Umbilical cord (tissue), 1 donor: ENCODE measurements at regions not wholly inside any gene's neighbourhood (a gene's known extent, or its start where the extent isn't known, plus 50 kb on each side); places are given as distances from the start of the nearest gene placed in this dataset.

Experiments
- DNase-seq: peaks from one replicate; pipeline ENCODE4 v3.0.0-alpha.2; 2015; ENCODE audit warnings: low spot score

DNA sequence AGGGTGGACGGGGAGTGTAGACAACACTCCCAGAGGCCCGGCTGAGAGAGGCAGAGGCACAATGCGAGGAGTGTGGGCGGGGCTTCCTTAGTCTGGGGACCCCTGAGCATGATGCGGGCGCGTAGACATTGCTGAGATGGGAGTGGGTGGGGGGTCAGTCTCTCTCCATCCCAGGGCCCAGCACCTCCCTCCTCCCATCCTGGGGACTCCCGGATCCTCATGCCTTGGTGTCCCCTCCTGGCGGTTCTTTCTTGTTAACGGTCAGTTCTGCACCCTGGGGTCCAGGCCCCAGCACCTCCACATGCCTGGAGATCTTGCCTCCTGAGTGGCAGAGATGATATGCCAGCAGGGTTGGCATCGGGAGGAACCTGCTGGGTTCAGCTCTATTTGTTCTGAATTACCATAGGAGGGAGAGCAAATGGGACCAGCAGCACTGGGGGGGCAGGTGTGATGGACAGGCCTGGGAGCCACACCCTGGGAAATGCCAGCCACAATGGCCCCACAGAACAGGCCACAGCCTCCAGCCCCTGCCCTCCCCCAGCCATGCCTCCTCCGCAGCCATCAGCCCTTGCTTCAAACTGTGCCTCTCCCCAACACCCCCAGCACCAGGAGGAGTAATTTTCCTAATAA lies 55.7 kb downstream of the RTL6 start:
- DNase-seq = no peak

DNA sequence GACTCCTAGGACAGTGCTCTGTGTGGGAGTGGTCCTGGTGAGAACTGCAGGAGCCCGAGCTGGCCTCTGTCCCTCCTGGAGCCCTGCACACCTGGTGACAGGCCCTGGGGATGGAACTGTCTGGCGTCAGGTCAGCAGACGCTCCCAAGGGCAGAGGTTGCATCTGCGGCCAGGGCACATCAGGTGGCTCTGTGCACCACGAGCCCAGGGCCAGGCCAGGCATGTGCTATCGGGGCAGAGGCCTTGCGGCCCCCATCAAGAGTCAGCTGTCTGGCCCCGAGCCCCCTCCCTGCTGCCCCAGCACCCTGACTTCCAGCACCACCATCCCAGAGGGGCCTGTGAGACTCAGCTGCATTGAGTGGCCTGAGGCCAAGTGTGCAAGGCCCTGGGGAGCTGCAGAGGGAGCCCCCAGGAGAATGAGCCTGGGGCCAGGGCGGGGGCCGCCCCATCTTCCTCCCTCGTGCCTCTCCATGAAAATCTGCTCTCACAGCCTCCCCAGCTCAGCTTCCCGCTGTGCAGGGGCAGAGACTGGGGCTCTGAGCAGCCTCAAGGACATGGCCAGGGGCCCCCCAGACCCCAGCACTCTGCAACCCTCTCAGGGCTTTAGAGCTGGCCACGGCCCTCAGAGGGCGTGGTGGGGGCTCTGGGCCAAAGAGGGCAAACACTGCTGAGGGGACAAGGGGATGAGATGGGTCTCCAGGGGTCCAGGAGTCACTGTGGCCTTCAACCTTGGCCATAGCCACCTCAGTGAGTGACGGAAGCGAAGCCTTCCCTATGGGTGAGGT lies 56.4 kb downstream of the RTL6 start:
- DNase-seq = no peak

DNA sequence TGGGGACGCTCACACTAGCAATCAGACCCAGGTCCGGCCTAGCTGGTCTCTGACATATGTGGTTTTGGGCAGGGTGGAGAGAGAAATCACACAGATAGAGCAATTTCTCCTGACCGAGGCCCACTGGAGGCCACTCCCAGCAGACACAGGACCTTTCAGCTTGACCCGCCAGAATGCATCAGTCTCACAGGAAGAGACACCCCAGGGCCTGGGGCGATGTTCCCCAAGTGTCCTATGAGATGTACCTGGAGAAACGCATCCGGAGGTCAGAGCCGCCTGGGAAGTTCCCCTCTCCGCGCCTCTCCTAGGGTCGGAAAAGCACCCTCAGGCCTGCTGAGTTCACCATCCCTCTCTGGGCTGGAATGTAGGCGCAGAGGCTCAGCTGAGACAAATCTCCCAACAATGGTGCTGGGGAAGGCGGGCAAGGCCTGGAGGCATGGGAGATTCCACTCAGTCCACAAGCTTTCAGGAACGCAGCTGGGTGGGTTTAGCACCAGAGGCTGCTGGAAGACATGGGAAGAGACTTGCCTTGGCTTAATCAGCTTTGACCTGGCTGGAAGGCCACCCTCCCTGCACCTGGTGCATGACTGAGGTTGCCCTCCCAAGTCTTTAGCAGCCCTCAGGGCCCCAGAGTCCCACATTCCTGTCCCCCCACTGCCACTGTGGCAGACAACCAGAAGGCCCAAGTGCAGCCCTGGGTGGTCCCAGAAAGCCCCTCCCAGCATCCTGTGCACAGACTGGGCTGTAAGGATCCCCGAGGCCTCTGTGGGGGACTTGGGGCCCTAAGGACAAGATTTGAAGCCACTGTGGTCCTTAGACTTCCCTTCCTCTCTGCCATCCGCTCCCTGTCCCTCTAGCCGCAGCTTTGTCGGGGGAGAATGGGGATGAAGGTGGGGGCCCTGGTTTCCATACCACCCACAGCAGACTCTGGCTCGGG lies 57.5 kb downstream of the RTL6 start:
- DNase-seq = no peak

DNA sequence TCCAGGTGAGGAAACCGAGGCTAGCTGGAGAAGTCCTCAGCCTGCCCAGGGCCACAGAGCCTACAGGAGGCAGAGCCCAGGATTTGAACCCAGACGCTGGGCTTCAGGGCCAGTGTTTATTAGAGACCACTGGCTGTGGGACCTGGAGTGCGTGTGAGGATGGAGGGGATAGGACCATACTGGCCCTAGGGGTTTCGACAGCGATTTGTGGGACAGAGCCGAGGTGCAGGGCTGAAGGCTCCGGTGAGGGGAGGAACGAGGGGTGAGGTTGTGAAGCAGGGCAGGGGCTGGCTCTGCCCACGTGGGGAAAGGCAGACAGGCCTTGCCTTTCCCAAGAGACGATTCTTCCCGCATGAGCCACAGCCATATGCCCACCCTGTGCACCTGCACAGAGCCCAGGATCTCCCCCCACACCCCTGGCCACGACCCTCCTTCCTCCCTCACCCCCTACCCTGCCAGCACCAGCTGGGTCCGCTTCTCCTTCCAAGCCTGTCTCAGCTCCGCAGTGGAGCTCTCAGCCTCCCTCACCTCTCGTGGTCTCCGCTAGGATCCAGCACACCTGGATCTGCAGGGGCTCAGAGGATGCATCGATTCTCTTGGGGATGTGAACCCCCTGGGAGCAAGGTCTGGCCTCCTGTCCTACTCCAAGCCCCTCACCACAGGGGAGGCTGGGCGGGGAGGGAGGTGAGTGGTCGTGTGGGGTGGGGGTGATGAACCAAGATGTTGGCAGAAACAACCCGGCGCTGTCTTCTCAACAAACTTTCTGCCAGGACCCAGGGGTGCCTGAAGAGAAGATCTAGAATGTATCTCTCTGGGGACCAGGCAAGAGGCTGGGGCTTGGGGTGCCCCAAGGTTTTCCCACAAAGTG lies 58.4 kb downstream of the RTL6 start:
- no peak for DNase-seq

DNA sequence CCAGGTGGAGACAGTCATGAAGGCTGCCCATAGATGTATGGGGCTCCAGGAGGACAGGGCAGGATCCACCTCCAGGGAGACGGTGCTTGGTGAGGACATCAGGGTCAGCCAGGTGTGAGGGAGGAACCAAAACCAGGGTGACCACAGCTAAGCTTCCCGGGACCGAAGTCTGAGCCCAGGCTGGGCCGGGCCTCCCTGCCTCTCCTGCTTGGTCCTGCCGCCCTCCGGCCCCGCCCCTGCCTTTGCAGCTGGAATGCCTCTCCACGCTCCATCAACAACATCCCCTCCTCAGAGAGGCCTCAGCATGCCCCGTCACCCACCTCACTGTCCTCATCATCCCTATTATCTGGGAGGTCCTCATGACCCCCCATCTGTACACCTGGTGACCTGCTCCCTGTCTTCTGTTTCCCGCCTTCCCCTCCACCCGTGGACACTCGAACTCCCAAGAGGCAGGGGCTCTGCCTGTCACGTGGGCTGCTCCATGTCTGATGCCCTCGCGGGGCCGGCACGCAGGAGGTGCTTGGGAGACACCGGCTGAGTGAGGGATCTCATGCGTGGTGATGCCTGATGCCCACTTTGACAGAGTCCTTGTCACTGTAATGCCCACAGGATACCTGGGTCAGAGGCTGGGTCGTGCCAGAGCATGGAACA lies 59.4 kb downstream of the RTL6 start:
- no peak for DNase-seq

DNA sequence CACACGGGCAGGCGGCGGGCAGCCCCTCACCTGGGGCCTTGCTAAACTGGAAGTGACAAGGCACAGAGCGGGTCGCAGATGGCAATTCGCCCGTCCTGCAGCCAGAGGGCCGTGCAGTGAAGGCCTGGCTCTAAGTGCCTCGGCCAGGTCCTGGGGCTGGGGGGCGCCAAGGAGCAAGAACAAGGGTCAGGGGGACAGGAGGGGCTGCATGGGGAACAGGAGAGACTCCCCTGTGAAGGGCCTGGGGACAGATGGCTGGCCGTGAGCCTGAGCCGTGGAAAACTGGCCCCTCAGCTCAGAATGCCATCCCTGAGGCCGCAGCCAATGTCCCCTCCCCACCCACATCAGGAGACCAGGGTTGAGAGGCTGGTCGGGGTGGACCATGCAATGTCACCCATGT lies 60.0 kb downstream of the RTL6 start:
- DNase-seq = no peak

DNA sequence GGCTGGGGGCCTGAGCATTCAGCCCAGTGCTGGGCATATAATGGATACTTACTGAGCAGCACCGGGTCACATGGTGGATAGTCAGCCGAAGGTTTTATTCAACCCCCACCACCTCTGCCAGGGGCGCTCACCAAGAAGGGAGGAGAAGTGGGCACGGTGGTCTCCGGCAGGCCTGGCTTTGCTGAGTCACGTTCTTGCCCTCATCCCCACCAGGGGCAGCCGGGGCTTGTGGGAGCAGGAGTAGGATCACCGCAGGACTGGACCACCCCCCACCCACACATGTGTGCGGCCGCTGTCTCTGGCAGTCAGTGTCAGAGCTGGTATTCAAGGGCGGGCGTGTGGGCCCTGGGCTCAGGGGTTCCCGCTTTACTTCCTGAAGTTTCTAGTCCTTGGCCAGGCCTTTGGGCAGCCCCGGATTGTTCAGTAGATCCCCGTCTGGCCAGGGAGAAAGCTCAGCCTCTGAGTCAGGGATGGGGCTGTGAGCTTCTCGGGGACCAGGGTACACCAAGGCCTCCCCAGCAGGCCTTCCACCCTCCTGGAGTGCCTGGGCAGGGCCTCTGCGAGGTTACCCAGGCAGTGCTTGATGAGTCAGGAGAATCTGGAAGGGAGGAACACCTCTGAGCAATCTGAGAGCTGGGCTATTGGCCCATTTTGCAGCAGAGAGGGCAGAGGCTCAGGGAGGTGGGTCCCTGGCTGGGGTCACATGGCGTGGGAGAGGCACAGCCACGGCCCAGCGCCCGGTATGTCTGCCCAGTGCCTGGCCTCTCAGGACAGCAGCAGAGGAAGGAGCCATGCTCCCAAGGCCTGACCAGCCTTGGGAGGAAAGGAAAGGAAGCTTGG lies 60.6 kb downstream of the RTL6 start:
- DNase-seq = peak; percentile 44

DNA sequence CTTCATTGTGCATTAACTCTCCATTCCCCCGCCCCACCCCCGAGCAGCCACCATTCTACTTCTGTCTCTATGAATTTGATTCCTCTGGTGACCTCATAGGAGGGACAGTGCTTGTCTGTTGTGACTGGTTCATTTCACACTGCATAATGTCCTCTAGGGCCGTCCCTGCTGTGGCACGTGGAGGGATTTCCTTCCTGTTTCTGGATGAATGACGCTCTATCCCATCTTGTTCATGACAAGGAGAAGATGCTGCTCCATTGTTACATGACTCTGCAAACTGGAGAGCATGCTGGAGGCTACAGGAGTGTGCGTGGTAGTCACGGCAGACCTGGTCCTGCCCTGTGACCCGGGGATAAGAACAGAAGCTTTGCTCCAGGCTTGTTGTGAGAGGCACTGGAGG lies 61.3 kb downstream of the RTL6 start:
- no peak for DNase-seq

DNA sequence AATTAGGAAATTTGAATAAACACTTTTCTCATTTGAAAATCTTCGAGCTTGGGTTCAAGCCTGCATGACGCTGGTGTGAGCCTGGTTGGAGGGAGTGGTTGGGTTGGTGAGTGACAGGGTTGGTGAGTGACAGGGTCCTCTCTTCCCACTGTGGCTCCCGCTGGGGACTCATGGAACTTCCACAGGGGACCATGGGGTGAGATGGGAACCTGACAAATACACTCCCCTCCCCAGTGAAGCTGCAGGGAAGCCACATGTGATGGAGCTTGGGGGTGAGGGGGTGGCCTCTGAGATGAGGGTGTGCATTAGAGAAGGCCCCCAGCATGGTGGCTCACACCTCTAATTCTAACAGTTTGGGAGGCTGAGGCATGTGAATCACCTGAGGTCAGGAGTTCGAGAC lies 66.8 kb downstream of the RTL6 start:
- no peak for DNase-seq

DNA sequence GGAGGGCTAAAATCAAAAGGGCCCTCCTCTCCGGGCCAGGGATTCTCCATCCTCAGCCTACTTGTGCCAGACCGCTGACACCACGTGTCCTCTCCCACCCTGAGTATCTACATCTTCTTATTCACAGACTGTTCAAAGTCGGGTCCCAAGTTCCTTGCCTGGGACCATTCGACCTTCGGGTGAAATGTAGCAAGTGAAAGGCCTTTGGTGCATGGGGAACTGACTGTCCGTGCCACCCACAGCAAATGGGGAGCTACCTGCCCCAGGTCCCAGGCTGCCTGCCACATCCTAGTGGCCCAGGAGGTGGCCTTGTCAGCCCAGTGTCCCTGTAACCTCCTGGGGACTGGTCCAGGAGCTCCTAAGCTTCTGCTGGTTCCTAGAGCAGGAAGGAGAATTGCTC lies 67.3 kb downstream of the RTL6 start:
- no peak for DNase-seq

DNA sequence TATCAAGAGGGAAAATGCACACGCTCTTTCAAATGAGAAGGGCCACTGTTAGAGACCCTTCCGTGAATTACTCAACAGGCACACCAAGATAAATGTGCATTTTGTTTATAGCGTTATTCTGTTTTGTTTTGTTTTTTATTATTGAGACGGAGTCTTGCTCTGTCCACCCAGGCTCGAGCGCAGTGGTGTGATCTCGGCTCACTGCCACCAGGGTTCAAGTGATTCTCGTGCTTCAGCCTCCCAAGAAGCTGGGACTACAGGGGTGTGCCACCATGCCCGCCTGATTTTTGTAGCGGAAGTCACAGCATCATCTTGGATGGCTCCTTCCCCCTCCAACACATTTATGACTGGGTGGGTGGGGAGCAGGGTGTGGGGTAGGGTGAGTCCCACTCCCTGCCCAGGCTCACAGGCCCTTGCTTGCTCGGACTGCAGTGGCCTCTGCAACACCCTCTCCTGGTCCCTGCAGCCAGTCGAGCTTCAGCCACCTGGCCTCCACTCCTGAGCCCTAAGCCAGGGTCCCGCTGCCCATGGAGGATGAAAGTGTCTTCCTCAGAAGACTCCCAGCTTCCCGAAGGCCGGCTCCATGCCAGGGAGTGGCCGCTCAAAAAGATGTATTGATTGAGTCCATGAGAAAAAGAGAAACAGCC lies 68.0 kb downstream of the RTL6 start:
- no peak for DNase-seq

DNA sequence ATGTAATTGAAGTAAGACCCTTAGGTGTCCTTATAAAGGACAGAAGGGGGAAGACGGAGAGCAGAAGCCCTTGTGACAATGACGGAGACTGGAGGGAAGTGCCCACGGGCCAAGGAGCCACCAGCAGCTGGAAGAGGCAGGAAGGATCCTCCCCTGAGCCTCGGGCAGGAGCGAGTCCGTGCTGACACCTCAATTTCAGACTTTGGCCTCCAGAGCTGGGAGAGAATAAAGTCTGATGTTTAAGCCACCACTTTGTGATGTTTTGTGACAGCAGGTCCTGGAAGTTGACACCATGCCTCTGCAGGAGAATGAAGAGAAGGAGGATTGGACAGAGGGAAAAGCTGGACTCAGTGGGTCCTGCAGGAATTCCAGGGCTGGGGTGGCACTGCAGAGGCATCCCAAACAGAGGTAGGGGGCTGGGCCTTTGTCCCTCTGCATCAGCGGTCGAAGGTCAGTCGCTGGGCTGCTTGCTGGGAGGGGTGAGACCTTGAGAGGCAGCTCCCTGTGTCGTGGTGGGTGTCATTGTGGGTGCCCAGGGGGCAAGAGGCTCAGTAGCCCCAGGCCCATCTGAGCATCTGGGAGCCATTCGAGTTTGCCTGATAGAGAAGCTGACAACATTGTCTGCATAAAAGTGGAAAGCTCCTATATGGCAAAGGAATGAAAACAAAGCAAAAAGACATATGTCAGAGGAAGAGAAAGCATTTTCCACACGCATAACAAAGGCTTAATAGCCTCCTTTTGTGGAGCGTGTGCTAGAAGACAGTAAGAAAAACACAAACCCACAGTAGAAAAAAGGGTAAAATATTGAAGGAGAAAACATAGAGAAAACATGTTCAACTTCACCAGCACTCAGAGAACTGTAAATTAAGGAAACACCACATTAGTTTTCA lies 68.8 kb downstream of the RTL6 start:
- DNase-seq = no peak

DNA sequence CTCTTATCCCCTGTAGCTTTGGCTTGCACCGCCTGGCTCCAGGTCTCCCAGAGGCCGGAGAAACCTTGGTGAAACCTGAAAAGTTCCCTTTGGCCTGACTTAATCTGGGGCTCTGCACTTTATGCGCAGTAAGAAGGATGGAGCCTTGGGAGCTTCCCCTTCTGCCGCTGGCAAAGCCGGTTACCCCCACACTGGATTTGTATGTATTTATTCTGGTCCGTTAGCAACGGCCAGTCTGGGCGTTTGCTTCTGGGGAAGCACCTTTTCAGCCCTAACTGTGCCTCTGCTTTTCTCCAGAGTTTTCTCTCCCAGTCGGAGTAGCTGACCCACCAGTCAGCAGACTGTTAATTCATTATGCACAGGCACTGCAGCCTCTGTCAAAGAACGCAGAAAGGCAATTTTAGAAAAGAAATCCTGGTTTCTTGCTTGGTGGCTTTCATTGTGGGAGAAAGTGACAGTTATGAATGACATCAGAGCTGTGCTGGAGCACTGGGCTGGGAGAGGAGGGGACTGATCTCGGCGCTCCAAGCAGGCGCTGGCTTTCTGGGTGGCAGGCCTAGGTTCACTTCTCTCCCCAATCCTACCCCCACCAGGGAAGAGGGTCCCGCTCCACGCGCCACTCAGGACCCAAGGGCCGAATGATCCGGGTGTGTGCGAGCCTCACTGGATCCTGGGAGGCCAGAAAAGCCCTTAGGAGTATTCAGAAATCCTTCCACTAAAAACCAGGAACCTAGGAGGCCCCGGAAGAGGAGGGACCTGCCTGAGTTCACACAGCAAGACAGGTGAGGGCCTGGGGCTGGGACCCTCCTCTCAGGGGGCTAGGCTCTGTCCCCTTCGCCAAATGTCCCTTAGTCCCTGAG lies 70.2 kb downstream of the RTL6 start:
- no peak for DNase-seq

DNA sequence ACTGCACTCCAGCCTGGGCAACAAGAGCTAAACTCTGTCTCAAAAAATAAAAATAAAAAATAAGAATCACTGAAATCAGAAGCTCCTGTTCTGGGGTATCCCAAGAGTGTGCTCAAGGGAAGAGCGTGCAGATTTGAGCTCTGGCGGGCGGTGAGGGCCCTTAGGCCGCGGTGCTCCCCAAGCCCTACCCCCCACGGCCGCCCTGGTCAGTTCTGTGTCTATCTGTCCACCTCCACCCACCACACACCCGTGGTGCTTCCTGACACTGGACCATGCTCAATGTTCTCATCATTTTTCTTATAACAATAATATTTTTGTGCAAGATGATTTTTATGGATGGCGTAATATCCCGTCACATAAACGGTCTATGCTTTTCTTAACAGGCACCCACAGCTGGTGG lies 71.1 kb downstream of the RTL6 start:
- DNase-seq = no peak

DNA sequence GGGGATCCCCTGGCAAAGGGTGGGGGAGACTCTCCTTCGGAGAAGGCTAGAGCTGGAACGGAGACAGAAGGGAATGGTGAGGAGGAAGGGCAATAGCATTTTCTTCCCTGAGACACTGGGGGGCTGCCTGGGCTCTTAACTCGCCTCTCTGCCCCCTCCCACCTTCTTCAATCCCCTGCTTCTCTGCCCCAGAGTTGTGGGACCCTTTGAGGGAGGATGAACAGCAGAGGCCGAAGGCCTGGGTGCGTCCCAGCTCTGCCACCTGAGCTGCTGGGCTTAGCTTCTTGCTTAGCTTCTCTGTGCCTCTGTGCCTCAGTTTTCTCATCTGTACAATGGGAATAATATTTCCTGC lies 72.4 kb downstream of the RTL6 start:
- no peak for DNase-seq

DNA sequence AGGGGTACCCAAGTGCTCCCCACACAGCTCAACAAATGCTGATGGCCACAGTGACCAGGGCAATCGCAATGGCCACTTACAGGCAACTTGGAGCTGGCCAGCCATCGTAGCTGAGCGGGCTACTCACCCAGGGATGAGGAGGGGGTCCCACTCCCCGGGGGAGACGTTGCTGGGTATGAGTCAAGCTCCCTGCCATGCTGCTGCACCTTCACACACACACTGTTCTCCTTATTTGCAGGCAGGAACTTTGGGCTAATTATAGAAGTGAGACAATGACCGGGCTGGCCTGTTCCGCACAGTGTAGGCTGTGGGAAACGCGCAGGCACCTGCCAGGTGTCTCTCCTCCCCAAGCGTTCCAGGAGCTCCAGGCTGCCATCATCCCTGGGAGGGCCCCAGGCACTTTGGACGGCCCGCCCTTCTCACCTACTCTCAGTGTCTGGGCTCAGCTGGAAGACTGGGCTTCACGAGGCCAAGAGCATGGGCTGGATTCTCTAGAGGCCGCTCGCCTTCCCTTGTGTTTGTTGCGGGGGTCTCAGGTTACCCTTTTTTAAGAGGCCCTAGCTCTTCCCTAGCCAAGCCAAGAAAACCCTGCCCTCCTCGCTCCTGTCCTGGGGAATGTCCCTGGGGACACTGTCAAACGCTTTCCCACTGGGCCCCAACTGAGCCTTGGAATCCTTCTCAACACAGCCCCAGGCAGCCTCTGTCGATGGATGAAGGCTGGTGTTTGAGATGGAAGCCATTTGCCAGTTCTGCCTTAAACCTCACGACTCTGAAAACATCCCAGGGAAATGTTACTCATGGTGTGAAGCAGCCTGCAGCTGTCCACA lies 73.0 kb downstream of the RTL6 start:
- DNase-seq = peak; percentile 57

DNA sequence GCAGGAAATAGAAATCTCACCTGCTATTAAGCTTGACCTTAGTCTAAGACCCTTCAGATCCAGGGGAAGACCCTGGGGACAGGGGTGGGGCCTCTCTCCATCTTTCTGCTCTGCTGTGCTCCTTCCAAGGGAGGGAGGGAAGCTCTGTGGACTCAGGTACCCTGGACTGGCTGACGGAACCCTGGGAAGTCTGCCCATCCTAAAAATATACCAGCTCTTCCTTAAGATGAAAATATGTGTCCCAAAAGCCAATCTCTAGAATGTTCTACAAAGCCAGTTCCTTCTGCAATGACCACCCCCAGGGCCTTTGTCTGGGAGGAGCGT lies 73.7 kb downstream of the RTL6 start:
- no peak for DNase-seq
